HG02885 (cell line): ENCODE measurements at regions not wholly inside any gene's neighbourhood (a gene's known extent, or its start where the extent isn't known, plus 50 kb on each side); places are given as distances from the start of the nearest gene placed in this dataset.
"Not testable (repeated sequence)": the region's sequence is repeated elsewhere in the genome, so short reads cannot be mapped to it uniquely, and the experiment has no call there.

Source experiments
- ATAC-seq: cut with Tn5 transposase; IDR thresholded peaks from one replicate; pipeline ENCODE4 v1.9.1; 2021; ENCODE audit warnings: mild to moderate bottlenecking; ENCODE audit not compliant: unreplicated experiment, poor library complexity

- ATAC-seq = no peak
Observed at GRCh38 chr1:182003953-182004586, 57.4 kb downstream of the ZNF648 start.

DNA sequence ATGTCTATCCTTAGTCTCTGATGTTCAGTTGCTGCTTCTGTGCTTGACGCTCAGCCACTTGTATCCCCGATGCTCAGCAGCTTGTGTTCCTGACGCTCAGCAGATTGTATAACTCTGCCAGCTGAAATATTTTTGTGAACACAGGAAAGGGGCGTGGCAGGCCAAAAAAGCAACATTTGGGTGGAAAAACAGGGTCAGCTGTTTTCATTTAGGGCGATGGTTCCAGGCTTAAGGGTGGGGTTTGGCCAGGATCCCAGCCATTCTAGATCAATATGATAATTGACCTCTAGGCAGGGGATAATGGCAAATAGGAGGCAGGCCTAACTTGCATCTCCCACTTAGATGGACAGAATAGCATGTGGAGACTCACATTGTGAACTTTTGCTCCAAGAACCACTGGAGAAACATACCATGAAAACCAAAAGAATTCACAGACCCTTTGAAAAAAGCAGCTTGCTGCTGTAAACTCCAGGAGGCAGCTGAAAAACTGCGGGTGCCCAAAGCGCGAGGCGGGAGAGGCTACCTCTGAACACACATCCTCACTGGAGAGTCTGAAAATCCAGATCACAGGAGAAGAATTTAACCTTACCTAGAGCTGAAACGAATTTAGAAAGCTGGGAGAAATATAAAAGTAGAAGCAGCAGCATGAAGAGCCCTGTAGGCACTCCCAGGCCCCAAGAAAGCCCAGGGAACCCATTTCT, 58.3 kb downstream of the ZNF648 start:
- no peak for ATAC-seq

GRCh38 chr1:182002570-182002969, 58.9 kb downstream of the ZNF648 start:
- ATAC-seq = no peak

DNA sequence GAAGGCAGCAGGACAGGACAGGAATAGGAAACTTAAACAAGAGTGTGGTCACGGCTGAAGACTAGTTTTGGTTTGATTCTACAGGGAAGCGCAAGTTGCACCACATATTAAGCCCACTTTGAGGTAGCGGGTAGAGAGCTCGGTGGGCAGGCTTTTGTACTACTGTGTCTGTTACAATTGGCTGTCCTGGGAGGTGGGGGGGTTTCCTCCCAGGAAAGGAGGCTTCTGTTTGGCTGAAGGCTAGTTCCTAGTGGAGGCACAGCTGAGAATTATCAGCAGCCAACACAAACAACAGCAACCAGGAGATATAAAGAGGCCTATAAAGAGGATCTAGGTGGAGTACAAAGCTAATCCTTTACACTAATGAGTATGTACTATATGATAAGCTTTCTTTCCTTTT, 62.7 kb downstream of the ZNF648 start:
- no peak for ATAC-seq

DNA sequence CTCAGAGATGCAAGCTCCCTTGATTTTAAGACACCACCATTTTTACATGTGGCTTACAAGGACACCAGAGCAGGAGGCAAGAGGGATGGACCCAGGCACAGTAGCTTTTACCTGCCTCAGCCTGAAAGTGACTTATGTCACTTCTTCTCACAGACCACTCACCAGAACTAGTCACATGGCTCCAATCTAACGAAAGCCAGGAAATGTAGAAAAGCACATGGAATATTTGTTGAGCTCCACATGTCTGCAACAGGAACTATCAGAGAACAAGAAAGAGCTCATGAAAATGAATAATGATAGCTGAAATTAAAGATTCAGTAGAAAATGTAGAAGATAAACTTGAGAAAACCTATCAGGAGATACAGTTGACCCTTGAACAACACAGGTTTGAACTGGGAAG, 69.4 kb downstream of the ZNF648 start:
- ATAC-seq = no peak

DNA sequence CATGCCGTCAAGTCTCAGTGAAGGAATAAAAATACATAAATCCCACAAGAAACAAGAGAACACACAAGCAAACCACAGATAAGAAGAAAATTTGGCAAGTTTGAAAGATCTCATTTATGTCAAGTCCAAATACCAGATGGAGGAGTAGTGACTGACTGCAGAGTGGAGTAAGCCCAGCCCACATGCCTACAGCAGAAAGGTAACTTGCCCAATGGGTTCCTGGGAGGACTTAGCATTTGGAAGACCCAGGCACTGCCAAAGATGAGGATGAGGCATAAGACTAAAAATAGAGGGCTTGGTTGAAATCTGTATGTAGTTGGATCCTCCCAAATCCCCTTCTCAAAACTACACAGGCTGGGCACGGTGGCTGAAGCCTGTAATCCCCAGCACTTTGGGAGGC, 70.8 kb downstream of the ZNF648 start:
- no peak for ATAC-seq

DNA sequence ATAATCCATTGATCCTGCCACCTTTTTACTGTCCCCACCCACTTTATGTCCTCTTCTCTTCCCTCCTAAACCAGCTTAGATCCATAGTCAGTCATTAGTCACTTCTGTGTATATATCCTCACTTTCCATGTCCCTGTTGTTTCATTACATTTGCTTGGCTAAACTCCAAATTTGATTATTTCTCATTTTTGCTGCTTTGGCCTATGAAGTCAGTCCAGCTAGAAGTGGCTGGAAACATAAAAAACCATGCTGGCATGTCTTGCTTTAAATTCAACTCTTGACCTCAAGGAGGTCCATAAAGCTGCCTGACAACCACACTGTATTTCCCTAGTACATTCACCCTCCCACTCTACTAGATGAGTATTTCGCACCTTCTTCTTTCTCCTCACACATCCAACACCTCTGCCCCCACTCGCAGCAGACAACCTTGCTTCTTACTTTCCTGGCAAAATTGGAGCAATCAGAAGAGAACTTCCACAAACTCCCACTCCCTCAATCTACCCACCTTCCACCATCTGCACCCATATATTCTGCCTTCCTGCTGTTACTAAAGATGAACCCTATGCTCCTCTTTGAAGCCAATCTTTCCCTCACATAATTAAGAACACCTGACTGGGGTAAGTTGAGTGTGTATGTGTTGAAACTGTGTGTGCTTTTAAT, 72.1 kb downstream of the ZNF648 start:
- no peak for ATAC-seq

DNA sequence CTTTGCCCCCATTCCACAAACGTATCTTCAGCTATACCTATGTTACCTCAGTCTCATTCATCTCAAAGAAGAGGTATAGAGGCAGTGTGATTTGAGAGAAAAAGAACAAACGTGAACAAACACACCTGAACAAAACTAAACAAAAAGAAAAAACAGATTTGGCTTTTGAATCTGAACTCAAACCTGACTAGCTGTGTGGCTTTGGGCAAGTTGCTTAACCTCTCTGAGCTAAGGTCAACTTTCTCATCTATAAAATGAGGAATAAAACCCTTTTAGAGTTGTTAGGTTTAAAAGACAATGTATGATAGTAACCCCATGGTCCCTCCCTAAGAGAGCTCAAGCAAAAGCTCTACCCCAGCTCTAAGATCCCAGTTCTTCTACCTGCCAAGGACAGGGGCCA, 73.5 kb downstream of the ZNF648 start:
- no peak for ATAC-seq

GRCh38 chr1:181987334-181987895, 74.1 kb downstream of the ZNF648 start:
- no peak for ATAC-seq

GRCh38 chr1:181986907-181987305, 74.6 kb downstream of the ZNF648 start:
- ATAC-seq = no peak

GRCh38 chr1:181985936-181986906, 75.3 kb downstream of the ZNF648 start:
- ATAC-seq = no peak

GRCh38 chr1:181985281-181985680, 76.2 kb downstream of the ZNF648 start:
- no peak for ATAC-seq

- ATAC-seq = no peak
Observed at GRCh38 chr1:181984006-181984405, 77.5 kb downstream of the ZNF648 start.

DNA sequence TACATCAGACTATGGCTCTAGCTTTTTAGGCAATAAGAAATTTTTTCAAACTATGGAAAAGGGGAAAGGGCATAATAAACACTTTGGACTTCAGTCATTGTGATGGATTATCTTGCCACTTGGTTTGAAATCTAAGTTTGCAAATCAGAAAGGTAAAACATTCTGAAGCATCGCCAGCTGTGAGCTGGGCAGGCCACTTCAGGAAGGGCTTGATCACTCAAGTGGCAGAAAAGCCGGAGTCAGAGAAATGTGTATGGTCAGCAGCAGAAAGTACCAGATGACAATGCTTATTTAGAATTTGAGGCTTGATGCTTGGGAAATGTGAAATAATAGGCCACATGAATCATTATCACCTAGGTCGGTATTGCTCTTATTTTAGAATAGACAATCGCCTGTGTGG, 79.7 kb downstream of the ZNF648 start:
- ATAC-seq = no peak

GRCh38 chr1:181972256-181972655, 89.3 kb downstream of the ZNF648 start:
- no peak for ATAC-seq

GRCh38 chr1:181971424-181971823, 90.1 kb downstream of the ZNF648 start:
- no peak for ATAC-seq

GRCh38 chr1:181969902-181970301, 91.6 kb downstream of the ZNF648 start:
- ATAC-seq = no peak

GRCh38 chr1:181954696-181955095, 106.8 kb downstream of the ZNF648 start:
- not testable (repeated sequence) for ATAC-seq

DNA sequence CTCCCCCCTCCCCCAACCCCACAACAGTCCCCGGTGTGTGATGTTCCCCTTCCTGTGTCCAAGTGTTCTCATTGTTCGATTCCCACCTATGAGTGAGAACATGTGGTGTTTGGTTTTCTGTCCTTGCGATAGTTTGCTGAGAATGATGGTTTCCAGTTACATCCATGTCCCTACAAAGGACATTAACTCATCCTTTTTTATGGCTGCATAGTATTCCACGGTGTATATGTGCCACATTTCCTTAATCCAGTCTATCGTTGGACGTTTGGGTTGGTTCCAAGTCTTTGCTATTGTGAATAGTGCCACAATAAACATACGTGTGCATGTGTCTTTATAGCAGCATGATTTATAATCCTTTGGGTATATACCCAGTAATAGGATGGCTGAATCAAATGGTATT, 107.3 kb downstream of the ZNF648 start:
- ATAC-seq = not testable (repeated sequence)

GRCh38 chr1:181953596-181953995, 107.9 kb downstream of the ZNF648 start:
- ATAC-seq = no peak
